ENCODE measurements at regions not wholly inside any gene's neighbourhood (a gene's known extent, or its start where the extent isn't known, plus 50 kb on each side); places are given as distances from the start of the nearest gene placed in this dataset.

GRCh38 chr1:194544012-194544411, 1357.6 kb upstream of the B3GALT2 start:
- Histone ChIP-seq H3K27ac (ENCODE audit: insufficient read depth, low read depth, low read length) (no peak overlapping the region), H3K4me1 (ENCODE audit: control insufficient read depth, extremely low read depth, insufficient read depth, low read length) (no peaks in the 10 kb centered on the region), H3K9me1 (replicated peaks; ENCODE audit: control insufficient read depth, extremely low read depth, insufficient read depth, low read length) (no peaks in the 10 kb centered on the region), H3K4me2 (ENCODE audit: insufficient read depth, low read length) (no peak overlapping the region), H3K27me3 (ENCODE audit: control insufficient read depth in 2 of 2, insufficient read depth in 2 of 2, low read length in 2 of 2) (no peaks in the 10 kb centered on the region), H2AFZ (ENCODE audit: low read depth, low read length) (no peak overlapping the region), H3K4me3 (replicated peaks in 1 of 3; ENCODE audit: insufficient read depth in 1 of 3, low read depth in 1 of 3, low read length in 3 of 3) (no peak overlapping the region), H4K20me1 (replicated peaks; ENCODE audit: control insufficient read depth, extremely low read depth, insufficient read depth, low read length) (no peaks in the 10 kb centered on the region), H3K9ac (replicated peaks; ENCODE audit: extremely low read depth, insufficient read depth, low read length) (no peak overlapping the region), H3K36me3 (ENCODE audit: control insufficient read depth in 2 of 2, extremely low read depth in 1 of 2, insufficient read depth in 2 of 2, low read length in 2 of 2) (no peaks in the 10 kb centered on the region), H3K79me2 (ENCODE audit: control insufficient read depth, insufficient read depth, low read length) (no peaks in the 10 kb centered on the region), H3K9me3 (replicated peaks; ENCODE audit: control insufficient read depth, insufficient read depth, low read length) (peaks cover 2% of the 10 kb centered on the region)
- FAIRE-seq = no peak
- BruUV-seq (replicated peaks) = no TSS peak
- dilution Hi-C loops (cut with MboI; ENCODE audit: extremely low pct_ligation_motif_present, low sequenced_read_pairs) = no loop called here
- TF ChIP-seq, protein P1, sequence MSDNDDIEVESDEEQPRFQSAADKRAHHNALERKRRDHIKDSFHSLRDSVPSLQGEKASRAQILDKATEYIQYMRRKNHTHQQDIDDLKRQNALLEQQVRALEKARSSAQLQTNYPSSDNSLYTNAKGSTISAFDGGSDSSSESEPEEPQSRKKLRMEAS (IDR thresholded peaks at IDR 0.05; ENCODE audit: insufficient read depth, insufficient read length) = no peak
- TF ChIP-seq CTCF (IDR thresholded peaks at IDR 0.05; ENCODE audit: extremely low read depth in 1 of 2, insufficient read depth in 1 of 2, low read depth in 1 of 2, low read length in 2 of 2) (no peak), POLR2AphosphoS5 (IDR thresholded peaks at IDR 0.05; ENCODE audit: insufficient read depth, low read depth, low read length) (no peak), FOS (IDR thresholded peaks at IDR 0.05; ENCODE audit: borderline replicate concordance, insufficient read depth, low read length) (no peak), EZH2 (IDR thresholded peaks at IDR 0.05; ENCODE audit: borderline replicate concordance, low read depth, low read length, severe bottlenecking) (no peak), GATA2 (IDR thresholded peaks at IDR 0.05; ENCODE audit: insufficient read depth, insufficient read length, low read depth, low read length) (no peak), JUN (IDR thresholded peaks at IDR 0.05; ENCODE audit: borderline replicate concordance, insufficient read depth, insufficient read length, low read depth) (no peak), POLR2A (IDR thresholded peaks at IDR 0.05; ENCODE audit: low read depth, low read length) (no peak), MYC (IDR thresholded peaks at IDR 0.05; ENCODE audit: low read depth, low read length) (no peak)
- ChIA-PET POLR2A (no interaction called here), CTCF (no interaction called here)
- intact Hi-C loops (cut with micrococcal nuclease) = no loop called here
- no peak for DNase-seq (ENCODE audit: low read depth, low spot score)
